Neural progenitor cell (in vitro differentiated cells): ENCODE measurements at regions not wholly inside any gene's neighbourhood (a gene's known extent, or its start where the extent isn't known, plus 50 kb on each side); places are given as distances from the start of the nearest gene placed in this dataset.

Experiments
- EZH2phosphoT487 ChIP-seq: fragments of 200-600 bp; sonication (generic); IDR thresholded peaks from 2 replicates; pipeline ENCODE4 v1.6.1; 2017; ENCODE audit warnings: antibody characterized with exemption
- TF ChIP-seq, protein P1 (sequence below): fragments of 200-600 bp; sonication (generic); IDR thresholded peaks from 2 replicates; pipeline ENCODE4 v1.5.1; 2017; ENCODE audit warnings: antibody characterized with exemption, mild to moderate bottlenecking

DNA sequence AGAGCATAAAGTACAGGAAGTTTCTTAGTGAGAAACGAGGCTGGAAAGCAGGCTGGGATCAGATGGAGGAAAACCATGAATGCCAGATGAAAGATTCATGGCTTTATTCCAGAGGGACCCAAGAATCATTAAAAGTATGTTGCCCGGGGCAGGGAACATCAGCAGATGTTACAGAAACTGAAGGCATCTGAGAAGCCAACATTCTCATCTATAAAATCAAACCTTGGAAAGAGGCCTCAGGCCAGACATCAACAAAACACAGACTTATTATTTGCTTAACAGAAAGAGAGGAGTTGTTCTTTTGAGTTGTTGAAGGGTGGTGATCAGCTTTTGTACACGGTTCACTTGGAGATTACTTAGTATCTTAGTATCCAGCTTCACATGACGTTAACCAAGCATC, 543.6 kb downstream of the RFC3 start:
- TF ChIP-seq, protein P1, sequence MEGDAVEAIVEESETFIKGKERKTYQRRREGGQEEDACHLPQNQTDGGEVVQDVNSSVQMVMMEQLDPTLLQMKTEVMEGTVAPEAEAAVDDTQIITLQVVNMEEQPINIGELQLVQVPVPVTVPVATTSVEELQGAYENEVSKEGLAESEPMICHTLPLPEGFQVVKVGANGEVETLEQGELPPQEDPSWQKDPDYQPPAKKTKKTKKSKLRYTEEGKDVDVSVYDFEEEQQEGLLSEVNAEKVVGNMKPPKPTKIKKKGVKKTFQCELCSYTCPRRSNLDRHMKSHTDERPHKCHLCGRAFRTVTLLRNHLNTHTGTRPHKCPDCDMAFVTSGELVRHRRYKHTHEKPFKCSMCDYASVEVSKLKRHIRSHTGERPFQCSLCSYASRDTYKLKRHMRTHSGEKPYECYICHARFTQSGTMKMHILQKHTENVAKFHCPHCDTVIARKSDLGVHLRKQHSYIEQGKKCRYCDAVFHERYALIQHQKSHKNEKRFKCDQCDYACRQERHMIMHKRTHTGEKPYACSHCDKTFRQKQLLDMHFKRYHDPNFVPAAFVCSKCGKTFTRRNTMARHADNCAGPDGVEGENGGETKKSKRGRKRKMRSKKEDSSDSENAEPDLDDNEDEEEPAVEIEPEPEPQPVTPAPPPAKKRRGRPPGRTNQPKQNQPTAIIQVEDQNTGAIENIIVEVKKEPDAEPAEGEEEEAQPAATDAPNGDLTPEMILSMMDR, result no peak
- TF ChIP-seq EZH2phosphoT487, result no peak
